HG03460 (cell line): ENCODE measurements at regions not wholly inside any gene's neighbourhood (a gene's known extent, or its start where the extent isn't known, plus 50 kb on each side); places are given as distances from the start of the nearest gene placed in this dataset.
"Not testable (repeated sequence)": the region's sequence is repeated elsewhere in the genome, so short reads cannot be mapped to it uniquely, and the experiment has no call there.

Source experiments
- ATAC-seq: cut with Tn5 transposase; IDR thresholded peaks from one replicate; pipeline ENCODE4 v1.9.1; 2021; ENCODE audit not compliant: unreplicated experiment

DNA sequence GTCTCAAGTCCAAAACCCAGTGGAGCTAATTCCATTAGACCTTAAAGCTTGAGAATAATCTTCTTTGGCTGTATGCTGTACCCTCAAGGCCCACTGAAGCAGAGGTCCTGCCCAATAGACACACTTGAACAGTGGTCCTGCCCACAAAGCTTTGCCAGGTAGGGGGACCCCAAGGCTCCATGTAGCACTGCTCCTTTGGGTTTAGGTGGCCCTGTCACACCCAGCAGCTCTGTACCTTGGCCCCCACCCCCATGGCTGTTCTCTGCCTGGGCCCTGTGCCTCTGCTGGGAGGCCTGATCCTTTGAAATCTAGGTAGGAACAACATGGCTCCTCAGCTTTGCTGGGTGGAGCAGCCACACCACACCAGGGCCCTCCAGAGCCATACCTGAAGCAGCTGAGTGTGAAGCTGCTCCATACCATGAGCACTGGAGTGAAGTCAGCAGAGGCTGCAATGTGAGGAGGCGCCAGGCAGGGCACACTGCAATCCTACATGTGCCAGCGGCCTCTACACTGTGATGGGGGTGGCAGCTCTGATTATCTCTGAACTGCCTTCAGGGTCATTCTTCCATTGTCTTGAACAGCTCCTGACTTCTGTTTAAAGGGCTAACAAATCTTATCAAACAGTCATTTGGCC lies 188.0 kb upstream of the CCDC54 start:
- ATAC-seq = no peak

- no peak for ATAC-seq
These were observed 184.1 kb upstream of the CCDC54 start for GRCh38 chr3:107193116-107193515.

DNA sequence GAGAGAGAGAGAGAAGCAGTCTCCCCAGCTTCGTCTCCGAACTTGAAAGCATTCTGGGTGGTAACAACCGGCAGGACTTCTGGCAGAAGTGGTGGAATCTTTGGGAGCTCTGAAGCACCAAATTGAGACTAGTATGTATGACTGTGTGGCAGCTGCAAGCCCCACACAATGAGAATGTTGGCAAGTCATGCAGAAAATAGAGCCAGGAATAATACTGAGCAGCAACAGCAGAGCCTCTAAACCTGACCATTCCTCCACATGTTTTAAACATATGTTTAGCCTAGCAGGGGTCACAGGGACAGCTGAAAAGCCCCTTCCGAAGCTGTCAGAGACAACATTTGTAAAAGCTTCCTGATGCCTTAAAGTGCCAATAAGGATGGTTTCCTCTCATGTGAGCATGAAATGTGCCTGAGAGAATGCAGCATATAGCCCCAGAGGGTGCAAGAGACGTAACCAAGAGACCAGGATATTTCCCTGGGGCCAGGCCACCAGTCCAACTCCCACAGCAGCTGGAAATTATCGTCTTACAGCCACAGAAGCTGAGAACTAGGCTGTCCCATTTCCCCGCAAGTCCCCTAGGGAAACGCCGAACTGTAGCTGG lies 178.6 kb upstream of the CCDC54 start:
- ATAC-seq = no peak

GRCh38 chr3:107201146-107201545 lies 176.1 kb upstream of the CCDC54 start:
- ATAC-seq = no peak

GRCh38 chr3:107202885-107203284 lies 174.4 kb upstream of the CCDC54 start:
- not testable (repeated sequence) for ATAC-seq

DNA sequence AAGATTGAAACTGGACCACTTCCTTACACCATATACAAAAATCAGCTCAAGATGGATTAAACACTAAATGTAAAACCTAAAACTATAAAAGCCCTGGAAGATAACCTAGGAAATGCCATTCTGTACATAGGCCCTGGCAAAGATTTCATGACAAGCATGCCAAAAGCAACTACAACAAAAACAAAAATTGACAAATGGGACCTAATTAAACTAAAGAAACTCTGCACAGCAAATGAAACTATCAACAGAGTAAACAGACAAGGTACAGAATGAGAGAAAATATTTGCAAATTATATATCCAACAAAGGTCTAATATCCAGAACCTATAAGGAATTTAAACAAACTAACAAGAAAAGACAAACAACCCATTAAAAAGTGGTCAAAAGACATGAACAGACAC lies 173.1 kb upstream of the CCDC54 start:
- ATAC-seq = no peak

- ATAC-seq = no peak
These were observed 171.9 kb upstream of the CCDC54 start for GRCh38 chr3:107205358-107205757.

DNA sequence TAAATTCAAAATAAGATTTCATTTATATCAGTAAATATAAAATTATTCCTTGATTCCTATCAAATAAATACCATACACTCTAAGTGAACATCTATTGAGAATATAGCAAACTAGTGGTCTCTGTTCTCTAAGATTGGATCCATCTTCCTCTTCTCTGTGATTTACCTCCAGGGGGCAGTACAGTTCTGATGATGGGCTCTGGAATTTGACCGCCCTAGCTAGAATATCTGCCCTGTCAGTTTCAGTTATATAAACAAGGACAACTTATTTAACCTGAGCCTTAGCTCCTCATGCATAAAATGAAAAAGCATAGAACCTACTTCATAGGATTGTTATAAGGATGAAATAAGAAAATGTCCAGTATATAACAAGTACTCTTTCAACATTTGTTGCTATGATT lies 171.1 kb upstream of the CCDC54 start:
- no peak for ATAC-seq

DNA sequence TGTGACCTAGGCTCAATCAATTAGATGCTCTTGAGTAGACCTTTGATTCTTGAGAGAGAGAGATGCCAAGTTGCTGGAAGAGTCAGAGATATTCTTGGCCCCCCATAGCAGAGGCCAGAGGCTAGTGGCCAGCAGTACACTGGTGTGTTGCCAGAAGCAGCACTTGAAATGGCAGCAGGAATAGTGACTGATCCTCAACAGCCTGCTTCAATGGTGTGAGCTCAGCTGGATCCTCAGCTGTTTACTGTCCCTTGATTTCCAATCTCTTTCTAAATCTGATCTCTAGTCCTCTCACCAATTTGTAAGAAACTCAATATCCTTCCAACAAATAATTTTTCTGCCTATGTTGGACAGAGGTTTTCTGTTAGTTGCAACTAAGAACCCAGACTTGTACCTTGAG lies 170.3 kb upstream of the CCDC54 start:
- no peak for ATAC-seq

DNA sequence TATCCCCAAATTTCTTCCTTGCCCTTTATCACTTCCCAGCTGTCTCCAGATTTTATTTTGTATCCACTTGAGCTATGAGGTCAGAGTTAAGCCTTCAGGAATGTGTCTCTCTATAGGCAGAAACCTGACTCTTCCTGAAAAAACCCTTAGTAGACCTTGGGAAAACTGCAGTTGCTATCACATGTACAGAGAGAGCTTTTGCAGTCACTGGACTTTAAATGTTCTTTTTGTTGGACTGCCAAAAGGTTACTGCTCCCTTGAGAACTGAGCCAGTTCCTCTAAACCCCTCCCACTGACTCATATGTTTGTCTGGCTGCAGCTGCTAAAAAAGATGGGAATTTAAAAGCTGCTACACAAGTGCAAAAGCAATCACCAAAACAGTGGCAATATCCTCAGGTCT lies 169.1 kb upstream of the CCDC54 start:
- no peak for ATAC-seq

- ATAC-seq = no peak
These were observed 168.4 kb upstream of the CCDC54 start for GRCh38 chr3:107208796-107209195.

DNA sequence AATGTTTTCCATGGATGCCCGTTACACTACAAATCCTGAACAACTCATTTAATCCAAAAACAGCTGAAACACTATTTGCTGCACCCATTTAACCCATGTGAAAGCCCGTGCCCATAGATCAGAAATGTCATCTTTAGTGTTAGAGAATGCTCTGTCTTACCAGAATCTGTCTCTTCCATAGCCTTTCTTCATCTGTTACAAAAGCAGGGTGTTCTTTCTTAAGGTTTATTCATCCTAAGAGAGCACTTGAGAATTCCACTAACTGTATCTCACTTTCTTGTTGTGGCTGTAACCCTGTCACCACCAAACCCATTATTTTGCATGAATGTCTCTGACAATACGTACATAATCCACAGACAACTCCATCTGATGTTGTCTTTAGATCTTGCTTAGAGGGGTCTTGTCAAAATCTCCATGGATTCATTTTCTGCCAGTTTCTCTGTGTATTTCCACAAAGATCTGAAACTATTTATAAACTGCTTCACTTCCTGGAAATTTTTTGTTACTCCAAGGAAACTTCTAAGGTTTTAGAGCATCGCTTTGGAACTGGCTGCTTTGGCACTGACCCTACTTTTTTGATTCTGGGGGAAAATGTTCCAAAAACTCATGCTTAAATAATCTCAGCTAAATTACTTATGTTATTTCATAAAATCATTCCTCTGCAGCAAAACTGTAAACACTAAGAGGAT lies 167.8 kb upstream of the CCDC54 start:
- no peak for ATAC-seq

- ATAC-seq = no peak
These were observed 165.6 kb upstream of the CCDC54 start for GRCh38 chr3:107211608-107212007.

DNA sequence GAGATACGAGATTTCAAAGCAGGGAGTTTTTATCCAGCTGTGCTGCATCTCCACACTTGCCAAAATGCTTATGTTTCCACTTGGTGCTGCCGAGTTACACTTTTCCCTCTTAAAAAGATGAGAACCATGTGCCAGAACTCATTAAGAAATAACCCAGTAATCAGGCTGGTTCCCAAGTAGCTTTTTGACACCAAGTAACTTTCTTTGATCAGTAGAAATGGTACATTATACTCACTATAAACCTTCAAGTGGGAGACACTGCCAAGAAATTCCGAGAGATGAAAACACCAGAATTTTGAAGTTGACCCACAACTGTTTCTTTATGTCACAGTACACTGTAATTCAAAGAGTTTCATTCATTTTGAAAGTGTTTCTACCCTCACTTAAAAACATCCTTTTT lies 164.6 kb upstream of the CCDC54 start:
- ATAC-seq = no peak

- no peak for ATAC-seq
These were observed 164.1 kb upstream of the CCDC54 start for GRCh38 chr3:107213044-107213669.

- no peak for ATAC-seq
These were observed 161.0 kb upstream of the CCDC54 start for GRCh38 chr3:107216229-107216628.

DNA sequence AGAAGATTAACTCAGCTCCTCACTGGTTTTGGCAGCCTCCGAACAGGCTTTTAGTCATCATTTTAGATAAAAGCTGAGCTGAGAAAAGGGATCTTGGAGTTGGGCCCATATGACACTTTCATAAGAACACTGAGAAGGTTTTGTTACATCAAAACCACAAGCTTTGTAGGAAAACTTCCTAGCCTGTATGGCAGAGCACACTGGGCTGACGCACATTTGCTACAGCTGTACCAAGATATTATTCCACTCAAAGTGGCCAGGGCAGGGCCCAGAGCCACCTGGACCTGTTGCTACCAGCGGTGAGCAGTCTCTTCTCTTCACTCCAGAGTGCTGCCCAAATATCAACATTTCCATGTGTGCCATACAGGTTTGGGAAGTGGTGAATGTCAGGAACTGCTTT lies 160.5 kb upstream of the CCDC54 start:
- no peak for ATAC-seq

GRCh38 chr3:107217172-107217571 lies 160.1 kb upstream of the CCDC54 start:
- ATAC-seq = no peak

DNA sequence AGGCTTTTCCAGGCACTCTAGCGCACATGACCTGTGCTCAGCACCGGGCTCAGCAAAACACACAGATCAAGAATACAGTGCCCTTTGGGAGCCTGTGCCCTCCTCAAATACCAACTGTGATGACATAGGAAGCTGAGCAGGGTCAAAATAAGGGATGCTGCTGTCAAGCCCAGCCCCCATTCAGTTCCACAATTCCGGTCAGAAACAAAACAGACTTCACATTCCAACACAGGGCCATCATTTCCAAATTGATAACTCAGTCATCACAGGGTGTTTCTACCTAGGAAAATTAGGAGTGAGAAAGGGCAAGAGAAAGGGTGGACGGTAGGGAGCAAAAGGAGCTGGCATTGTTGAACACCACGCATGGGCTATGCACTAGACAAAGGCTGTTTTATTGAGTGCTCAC lies 158.4 kb upstream of the CCDC54 start:
- ATAC-seq = no peak

- ATAC-seq = no peak
These were observed 156.7 kb upstream of the CCDC54 start for GRCh38 chr3:107220538-107220937.

GRCh38 chr3:107221856-107222255 lies 155.4 kb upstream of the CCDC54 start:
- no peak for ATAC-seq

- ATAC-seq = no peak
These were observed 154.3 kb upstream of the CCDC54 start for GRCh38 chr3:107222907-107223306.
